H9 (cell line): ENCODE measurements at regions not wholly inside any gene's neighbourhood (a gene's known extent, or its start where the extent isn't known, plus 50 kb on each side); places are given as distances from the start of the nearest gene placed in this dataset.

Experiments
- DNase-seq: peaks from one replicate; pipeline ENCODE4 v3.0.0-alpha.2; 2017
- H2AFZ ChIP-seq: one replicate; pipeline ENCODE4 v1.6.1; 2013; ENCODE audit warnings: mild to moderate bottlenecking, low read length, control low read depth, moderate library complexity
- H2AK5ac ChIP-seq: 2 replicates; pipeline ENCODE4 v1.6.1; 2013; ENCODE audit warnings: low read length, control low read depth, mixed read lengths; ENCODE audit not compliant: insufficient read length
- H2BK120ac ChIP-seq: one replicate; pipeline ENCODE4 v1.6.1; 2013; ENCODE audit warnings: low read depth, mild to moderate bottlenecking, low read length, control low read depth, inconsistent platforms; ENCODE audit not compliant: poor library complexity, severe bottlenecking
- H2BK12ac ChIP-seq: 2 replicates; pipeline ENCODE4 v1.6.1; 2013; ENCODE audit warnings: low read length, control low read depth, mixed read lengths, low read depth; ENCODE audit not compliant: insufficient read length
- H2BK15ac ChIP-seq: 2 replicates; pipeline ENCODE4 v1.6.1; 2013; ENCODE audit warnings: low read depth, low read length, control low read depth
- H2BK20ac ChIP-seq: one replicate; pipeline ENCODE4 v1.6.1; 2013; ENCODE audit warnings: low read depth, mild to moderate bottlenecking, low read length, control low read depth, inconsistent platforms; ENCODE audit not compliant: poor library complexity, severe bottlenecking
- H2BK5ac ChIP-seq: 2 replicates; pipeline ENCODE4 v1.6.1; 2013; ENCODE audit warnings: low read length, control low read depth, mixed read lengths; ENCODE audit not compliant: insufficient read length
- H3K14ac ChIP-seq: 2 replicates; pipeline ENCODE4 v1.6.1; 2013; ENCODE audit warnings: low read length, control low read depth; ENCODE audit not compliant: insufficient read depth
- H3K18ac ChIP-seq: 2 replicates; pipeline ENCODE4 v1.6.1; 2013; ENCODE audit warnings: low read depth, mild to moderate bottlenecking, mixed read lengths, low read length, control low read depth; ENCODE audit not compliant: insufficient read length
- H3K23ac ChIP-seq: 2 replicates; pipeline ENCODE4 v1.6.1; 2013; ENCODE audit warnings: low read length, control low read depth, mixed read lengths, low read depth; ENCODE audit not compliant: insufficient read length
- H3K23me2 ChIP-seq: 2 replicates; pipeline ENCODE4 v1.6.1; 2013; ENCODE audit warnings: low read depth, mild to moderate bottlenecking, mixed read lengths, low read length, control low read depth; ENCODE audit not compliant: insufficient read length, poor library complexity, severe bottlenecking
- H3K27ac ChIP-seq: 2 replicates; pipeline ENCODE4 v1.5.1; 2013; ENCODE audit warnings: low read length, control low read depth, mixed read lengths, low read depth; ENCODE audit not compliant: insufficient read length
- H3K27me3 ChIP-seq: 2 replicates; pipeline ENCODE4 v1.6.1; 2013; ENCODE audit warnings: low read length, control low read depth, inconsistent platforms; ENCODE audit not compliant: insufficient read depth
- H3K4ac ChIP-seq: 2 replicates; pipeline ENCODE4 v1.6.1; 2013; ENCODE audit warnings: low read depth, mild to moderate bottlenecking, control low read depth, inconsistent platforms, low read length, moderate library complexity
- H3K4me1 ChIP-seq: 2 replicates; pipeline ENCODE4 v1.6.1; 2013; ENCODE audit warnings: low read length, control low read depth, inconsistent platforms; ENCODE audit not compliant: insufficient read depth
- H3K4me2 ChIP-seq: 2 replicates; pipeline ENCODE4 v1.6.1; 2013; ENCODE audit warnings: low read length, control low read depth, mixed read lengths; ENCODE audit not compliant: insufficient read length, insufficient read depth
- H3K56ac ChIP-seq: 2 replicates; pipeline ENCODE4 v1.6.1; 2013; ENCODE audit warnings: low read depth, mild to moderate bottlenecking, mixed read lengths, low read length, control low read depth; ENCODE audit not compliant: insufficient read length
- H3K79me1 ChIP-seq: 2 replicates; pipeline ENCODE4 v1.6.1; 2013; ENCODE audit warnings: low read depth, mild to moderate bottlenecking, moderate library complexity, low read length, control low read depth, inconsistent platforms; ENCODE audit not compliant: insufficient read depth, poor library complexity, severe bottlenecking
- H3K79me2 ChIP-seq: 2 replicates; pipeline ENCODE4 v1.6.1; 2013; ENCODE audit warnings: low read length, control low read depth, inconsistent platforms; ENCODE audit not compliant: insufficient read depth
- H3K9ac ChIP-seq: 2 replicates; pipeline ENCODE4 v1.6.1; 2013; ENCODE audit warnings: low read length, control low read depth, mixed read lengths; ENCODE audit not compliant: insufficient read length; ENCODE audit errors: extremely low read depth
- H3K9me3 ChIP-seq: one replicate; pipeline ENCODE4 v1.6.1; 2013; ENCODE audit warnings: low read depth, low read length, inconsistent platforms; ENCODE audit not compliant: control insufficient read depth
- H3T11ph ChIP-seq: one replicate; pipeline ENCODE4 v1.6.1; 2013; ENCODE audit warnings: mild to moderate bottlenecking, low read length, control low read depth, inconsistent platforms
- H4K20me1 ChIP-seq: one replicate; pipeline ENCODE4 v1.6.1; 2013; ENCODE audit not compliant: control insufficient read depth, insufficient read length, insufficient read depth
- H4K5ac ChIP-seq: 2 replicates; pipeline ENCODE4 v1.6.1; 2013; ENCODE audit warnings: low read depth, mild to moderate bottlenecking, mixed read lengths, low read length, control low read depth; ENCODE audit not compliant: insufficient read length
- H4K8ac ChIP-seq: replicated peaks from 2 replicates; pipeline ENCODE4 v1.6.1; 2013; ENCODE audit warnings: low read length, control low read depth, mixed read lengths, low read depth; ENCODE audit not compliant: insufficient read length
- H4K91ac ChIP-seq: 2 replicates; pipeline ENCODE4 v1.6.1; 2013; ENCODE audit warnings: low read depth, mild to moderate bottlenecking, moderate library complexity, mixed read lengths, low read length, control low read depth; ENCODE audit not compliant: insufficient read length
- H3K27ac Mint-ChIP-seq, 3 experiments: 2 replicates in 2 of 3; 3 replicates in 1 of 3; pipeline ENCODE4 v1.8.0; 2020 to 2021; ENCODE audit warnings: mixed read lengths in 3 of 3, mild to moderate bottlenecking in 1 of 3, moderate library complexity in 1 of 3
- H3K27me3 Mint-ChIP-seq: 2 replicates; pipeline ENCODE4 v1.8.0; 2021; ENCODE audit warnings: low read depth, mild to moderate bottlenecking, moderate library complexity, mixed read lengths
- H3K36me3 Mint-ChIP-seq, 3 experiments: 2 replicates in 2 of 3; 3 replicates in 1 of 3; pipeline ENCODE4 v1.8.0; 2020 to 2021; ENCODE audit warnings: low read depth in 3 of 3, mixed read lengths in 3 of 3; ENCODE audit not compliant: insufficient read depth in 1 of 3
- H3K4me1 Mint-ChIP-seq, 2 experiments: 2 replicates each; pipeline ENCODE4 v1.8.0; 2020; ENCODE audit warnings: mixed read lengths in 2 of 2
- H3K4me3 Mint-ChIP-seq, 2 experiments: 2 replicates in 1 of 2; 3 replicates in 1 of 2; pipeline ENCODE4 v1.8.0; 2020 to 2021; ENCODE audit warnings: mild to moderate bottlenecking in 2 of 2, mixed read lengths in 2 of 2, moderate library complexity in 1 of 2
- H3K9me3 Mint-ChIP-seq, 2 experiments: 2 replicates in 1 of 2; 3 replicates in 1 of 2; pipeline ENCODE4 v1.8.0; 2020; ENCODE audit warnings: mild to moderate bottlenecking in 2 of 2, mixed read lengths in 2 of 2, moderate library complexity in 1 of 2
- WGBS: extraction: QIAGEN DNeasy Blood & Tissue Kit; methylation state at CpG from one replicate; pipeline ENCODE4 v1.1.7; 2013; ENCODE audit warnings: missing lambda C conversion rate, low lambda C conversion rate, mixed read lengths; ENCODE audit not compliant: insufficient read length; ENCODE audit errors: extremely low coverage; 5-methylcytosine and 5-hydroxymethylcytosine counted together
- TF ChIP-seq, protein P1 (sequence below): fragments of 200-600 bp; sonication (generic); conservative IDR thresholded peaks from 3 replicates; pipeline ENCODE4 v1.8.0; 2021; ENCODE audit warnings: antibody characterized with exemption, mild to moderate bottlenecking

- Histone ChIP-seq H4K20me1 (no peaks in the 10 kb centered on the region), H3K18ac (no peak overlapping the region), H4K5ac (no peak overlapping the region), H3K27me3 (no peaks in the 10 kb centered on the region), H3K79me1 (no peaks in the 10 kb centered on the region), H3K9me3 (no peaks in the 10 kb centered on the region), H3K23ac (no peak overlapping the region), H3K4me2 (no peak overlapping the region), H3K23me2 (no peaks in the 10 kb centered on the region), H2BK120ac (no peak overlapping the region), H3K56ac (no peak overlapping the region), H3K79me2 (no peaks in the 10 kb centered on the region), H3K27ac (no peak overlapping the region), H2BK5ac (no peak overlapping the region), H2AFZ (no peak overlapping the region), H2BK12ac (no peak overlapping the region), H4K91ac (no peak overlapping the region), H3K14ac (no peak overlapping the region), H2BK20ac (no peak overlapping the region), H3K9ac (no peak overlapping the region), H3K4ac (no peak overlapping the region), H2BK15ac (no peak overlapping the region), H3T11ph (no peak overlapping the region), H2AK5ac (no peak overlapping the region), H3K4me1 (no peaks in the 10 kb centered on the region; the same call in 1 of the 2 replicates), H4K8ac (no peak overlapping the region)
- no peaks in the 10 kb centered on the region for H3K9me3 Mint-ChIP-seq
- WGBS = no CpG with 5 or more reads among the region's 3 CpGs
- H3K4me1 Mint-ChIP-seq = peaks cover 28 to 38% of the 10 kb centered on the region in 2 experiments
- H3K27me3 Mint-ChIP-seq = peaks cover 21% of the 10 kb centered on the region
- DNase-seq = no peak
- H3K27ac Mint-ChIP-seq = no peak overlapping the region
- TF ChIP-seq, protein P1, sequence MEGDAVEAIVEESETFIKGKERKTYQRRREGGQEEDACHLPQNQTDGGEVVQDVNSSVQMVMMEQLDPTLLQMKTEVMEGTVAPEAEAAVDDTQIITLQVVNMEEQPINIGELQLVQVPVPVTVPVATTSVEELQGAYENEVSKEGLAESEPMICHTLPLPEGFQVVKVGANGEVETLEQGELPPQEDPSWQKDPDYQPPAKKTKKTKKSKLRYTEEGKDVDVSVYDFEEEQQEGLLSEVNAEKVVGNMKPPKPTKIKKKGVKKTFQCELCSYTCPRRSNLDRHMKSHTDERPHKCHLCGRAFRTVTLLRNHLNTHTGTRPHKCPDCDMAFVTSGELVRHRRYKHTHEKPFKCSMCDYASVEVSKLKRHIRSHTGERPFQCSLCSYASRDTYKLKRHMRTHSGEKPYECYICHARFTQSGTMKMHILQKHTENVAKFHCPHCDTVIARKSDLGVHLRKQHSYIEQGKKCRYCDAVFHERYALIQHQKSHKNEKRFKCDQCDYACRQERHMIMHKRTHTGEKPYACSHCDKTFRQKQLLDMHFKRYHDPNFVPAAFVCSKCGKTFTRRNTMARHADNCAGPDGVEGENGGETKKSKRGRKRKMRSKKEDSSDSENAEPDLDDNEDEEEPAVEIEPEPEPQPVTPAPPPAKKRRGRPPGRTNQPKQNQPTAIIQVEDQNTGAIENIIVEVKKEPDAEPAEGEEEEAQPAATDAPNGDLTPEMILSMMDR = no peak
- H3K36me3 Mint-ChIP-seq = no peaks in the 10 kb centered on the region
- no peak overlapping the region for H3K4me3 Mint-ChIP-seq
Observed at GRCh38 chr17:72390675-72391508, 270.1 kb downstream of the SOX9 start.
